ENCODE measurements at regions not wholly inside any gene's neighbourhood (a gene's known extent, or its start where the extent isn't known, plus 50 kb on each side); places are given as distances from the start of the nearest gene placed in this dataset.
"Not testable (repeated sequence)": the region's sequence is repeated elsewhere in the genome, so short reads cannot be mapped to it uniquely, and the experiment has no call there.

DNA sequence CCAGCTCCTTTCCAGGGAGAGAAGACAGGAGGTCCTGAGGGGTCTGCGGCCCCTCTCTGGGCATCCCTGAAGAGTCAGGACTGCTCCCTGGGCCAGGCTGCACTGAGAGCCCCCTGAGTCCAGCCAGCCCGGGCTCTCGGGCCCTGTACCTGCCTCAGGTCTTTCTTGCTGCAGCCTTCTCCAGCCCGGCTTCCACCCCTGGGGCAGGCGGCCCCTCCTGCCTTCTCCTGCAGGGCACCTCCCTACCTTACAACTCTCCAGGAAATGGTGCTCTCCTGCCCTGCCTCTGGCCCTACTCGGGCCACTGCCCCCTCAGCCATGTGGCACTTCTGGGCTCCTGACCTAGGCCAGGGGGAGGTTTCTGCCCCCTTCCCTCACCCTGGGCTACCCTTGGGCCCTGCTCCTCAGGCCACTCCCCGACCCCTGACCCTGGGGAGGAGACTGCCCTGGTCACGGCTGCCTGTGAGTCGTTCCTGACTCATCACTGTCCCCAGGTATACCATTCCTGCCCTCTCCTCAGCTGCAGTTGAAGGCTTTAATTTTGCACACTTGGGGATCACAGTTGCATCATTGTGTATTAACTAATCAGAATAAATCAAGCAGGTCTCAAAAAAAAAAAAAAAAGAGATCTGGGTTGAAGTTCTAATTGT is 251.1 kb downstream of the NXPE2 start:
- Mint-ChIP-seq H3K4me1 (ENCODE audit: low read depth) (no peaks in the 10 kb centered on the region), H3K9me3 (no peaks in the 10 kb centered on the region), H3K4me3 (no peak overlapping the region), H3K36me3 (ENCODE audit: low read depth) (no peaks in the 10 kb centered on the region), H3K27me3 (ENCODE audit: insufficient read depth) (no peaks in the 10 kb centered on the region), H3K27ac (no peak overlapping the region)
- no peak for DNase-seq (ENCODE audit: low spot score)
- intact Hi-C loops (cut with micrococcal nuclease): no loop called here

- DNase-seq (ENCODE audit: low spot score): no peak
- H3K9me3 Mint-ChIP-seq: peaks cover 11% of the 10 kb centered on the region
- H3K27me3 Mint-ChIP-seq (ENCODE audit: insufficient read depth): no peaks in the 10 kb centered on the region
- intact Hi-C loops (cut with micrococcal nuclease): no loop called here
- H3K27ac Mint-ChIP-seq: no peak overlapping the region
- H3K4me3 Mint-ChIP-seq: no peak overlapping the region
- no peaks in the 10 kb centered on the region for H3K36me3 Mint-ChIP-seq (ENCODE audit: low read depth)
- no peaks in the 10 kb centered on the region for H3K4me1 Mint-ChIP-seq (ENCODE audit: low read depth)
Observed at GRCh38 chr11:114938799-114939198, 260.5 kb downstream of the NXPE2 start.

DNA sequence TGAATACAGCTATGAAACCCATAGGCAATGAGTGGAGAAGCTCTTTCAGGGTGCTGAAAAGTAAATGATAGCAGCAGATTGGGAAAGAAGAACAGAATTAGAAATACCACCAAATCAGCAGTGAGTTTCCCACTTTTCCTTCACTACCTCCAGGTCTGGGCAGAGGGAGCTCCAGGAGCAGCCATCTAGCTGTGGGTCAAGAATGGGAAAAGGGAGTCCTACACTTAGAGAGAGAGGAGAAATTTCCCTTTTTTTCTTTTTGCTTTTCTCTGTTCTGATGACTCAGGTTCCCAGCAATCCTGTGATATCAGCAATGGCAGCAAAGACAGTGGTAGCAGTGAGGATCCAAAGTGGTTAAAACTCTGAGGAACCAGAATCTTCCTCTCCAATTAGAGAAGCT is 263.9 kb downstream of the NXPE2 start:
- peaks cover 11% of the 10 kb centered on the region for H3K9me3 Mint-ChIP-seq
- intact Hi-C loops (cut with micrococcal nuclease): no loop called here
- H3K36me3 Mint-ChIP-seq (ENCODE audit: low read depth): no peaks in the 10 kb centered on the region
- no peaks in the 10 kb centered on the region for H3K4me1 Mint-ChIP-seq (ENCODE audit: low read depth)
- DNase-seq (ENCODE audit: low spot score): no peak
- H3K27me3 Mint-ChIP-seq (ENCODE audit: insufficient read depth): no peaks in the 10 kb centered on the region
- H3K27ac Mint-ChIP-seq: no peak overlapping the region
- H3K4me3 Mint-ChIP-seq: no peak overlapping the region

DNA sequence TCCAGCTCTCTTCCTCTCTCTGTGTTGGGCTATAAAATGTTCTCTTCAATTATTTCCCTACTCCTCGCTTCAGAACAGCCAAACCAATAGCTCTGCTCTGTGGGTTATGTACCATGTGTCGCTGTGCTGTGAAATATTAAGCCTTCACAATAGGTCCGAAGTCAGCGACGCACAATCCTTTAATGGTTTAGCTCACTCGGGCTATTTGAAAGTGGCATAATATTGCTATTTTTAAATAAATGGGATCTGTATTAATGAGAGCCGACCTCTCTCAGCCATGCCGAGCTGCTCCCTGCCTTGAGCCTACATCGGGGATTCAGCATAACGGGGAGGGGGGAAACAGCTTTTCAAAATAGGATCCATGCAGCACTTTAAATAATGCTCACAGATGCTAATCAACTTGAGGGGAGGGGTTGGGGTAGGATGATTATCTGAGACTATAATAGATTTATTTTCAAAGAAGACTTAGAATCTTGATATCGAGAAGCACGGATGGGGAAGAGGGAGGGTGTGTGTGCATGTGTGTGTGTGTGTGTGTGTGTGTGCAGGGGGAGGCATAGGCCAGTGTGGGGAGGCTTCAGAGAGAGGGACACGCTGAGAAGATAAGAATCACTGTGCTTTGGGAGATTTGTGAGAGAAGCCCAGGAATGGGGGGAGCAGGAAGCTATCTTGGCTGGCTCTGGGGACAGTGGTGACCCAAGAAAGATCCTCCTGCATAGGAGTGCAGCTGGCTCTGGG is 271.5 kb downstream of the NXPE2 start:
- H3K36me3 Mint-ChIP-seq (ENCODE audit: low read depth): no peaks in the 10 kb centered on the region
- no peaks in the 10 kb centered on the region for H3K27me3 Mint-ChIP-seq (ENCODE audit: insufficient read depth)
- no peaks in the 10 kb centered on the region for H3K9me3 Mint-ChIP-seq
- no peak overlapping the region for H3K27ac Mint-ChIP-seq
- H3K4me3 Mint-ChIP-seq: no peak overlapping the region
- no peaks in the 10 kb centered on the region for H3K4me1 Mint-ChIP-seq (ENCODE audit: low read depth)
- DNase-seq (ENCODE audit: low spot score): no peak
- intact Hi-C loops (cut with micrococcal nuclease): no loop called here

DNA sequence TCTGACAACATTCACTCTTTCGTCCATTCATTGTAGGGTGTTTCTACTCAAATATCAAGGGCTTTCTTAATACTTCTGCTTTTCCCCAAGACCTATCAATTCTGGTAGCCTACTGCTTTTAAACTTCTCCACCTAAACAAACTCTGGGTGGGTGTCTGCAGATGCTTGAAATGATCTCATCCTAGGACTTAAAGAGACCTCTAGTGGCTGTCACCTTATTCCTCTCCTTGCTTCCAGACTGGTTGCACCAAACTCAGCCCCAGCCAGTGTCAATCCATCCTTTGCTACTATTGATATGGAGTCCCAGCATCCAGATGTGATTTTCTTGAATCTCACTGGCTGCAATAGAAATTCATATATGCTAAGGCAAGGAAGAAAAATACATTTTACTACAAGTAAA is 274.7 kb downstream of the NXPE2 start:
- no peak overlapping the region for H3K27ac Mint-ChIP-seq
- intact Hi-C loops (cut with micrococcal nuclease): no loop called here
- no peaks in the 10 kb centered on the region for H3K27me3 Mint-ChIP-seq (ENCODE audit: insufficient read depth)
- H3K4me1 Mint-ChIP-seq (ENCODE audit: low read depth): no peaks in the 10 kb centered on the region
- no peaks in the 10 kb centered on the region for H3K36me3 Mint-ChIP-seq (ENCODE audit: low read depth)
- H3K4me3 Mint-ChIP-seq: no peak overlapping the region
- H3K9me3 Mint-ChIP-seq: no peaks in the 10 kb centered on the region
- no peak for DNase-seq (ENCODE audit: low spot score)

GRCh38 chr11:114955923-114956322 is 277.6 kb downstream of the NXPE2 start:
- H3K36me3 Mint-ChIP-seq (ENCODE audit: low read depth): no peaks in the 10 kb centered on the region
- H3K4me3 Mint-ChIP-seq: no peak overlapping the region
- H3K27me3 Mint-ChIP-seq (ENCODE audit: insufficient read depth): peaks cover 2% of the 10 kb centered on the region
- H3K9me3 Mint-ChIP-seq: no peaks in the 10 kb centered on the region
- DNase-seq (ENCODE audit: low spot score): no peak
- intact Hi-C loops (cut with micrococcal nuclease): no loop called here
- no peak overlapping the region for H3K27ac Mint-ChIP-seq
- no peaks in the 10 kb centered on the region for H3K4me1 Mint-ChIP-seq (ENCODE audit: low read depth)

GRCh38 chr11:114956566-114956965 is 278.2 kb downstream of the NXPE2 start:
- Mint-ChIP-seq H3K27ac (no peak overlapping the region), H3K4me3 (no peak overlapping the region), H3K9me3 (no peaks in the 10 kb centered on the region), H3K27me3 (ENCODE audit: insufficient read depth) (peaks cover 2% of the 10 kb centered on the region), H3K4me1 (ENCODE audit: low read depth) (no peaks in the 10 kb centered on the region), H3K36me3 (ENCODE audit: low read depth) (no peaks in the 10 kb centered on the region)
- intact Hi-C loops (cut with micrococcal nuclease): no loop called here
- DNase-seq (ENCODE audit: low spot score): no peak

DNA sequence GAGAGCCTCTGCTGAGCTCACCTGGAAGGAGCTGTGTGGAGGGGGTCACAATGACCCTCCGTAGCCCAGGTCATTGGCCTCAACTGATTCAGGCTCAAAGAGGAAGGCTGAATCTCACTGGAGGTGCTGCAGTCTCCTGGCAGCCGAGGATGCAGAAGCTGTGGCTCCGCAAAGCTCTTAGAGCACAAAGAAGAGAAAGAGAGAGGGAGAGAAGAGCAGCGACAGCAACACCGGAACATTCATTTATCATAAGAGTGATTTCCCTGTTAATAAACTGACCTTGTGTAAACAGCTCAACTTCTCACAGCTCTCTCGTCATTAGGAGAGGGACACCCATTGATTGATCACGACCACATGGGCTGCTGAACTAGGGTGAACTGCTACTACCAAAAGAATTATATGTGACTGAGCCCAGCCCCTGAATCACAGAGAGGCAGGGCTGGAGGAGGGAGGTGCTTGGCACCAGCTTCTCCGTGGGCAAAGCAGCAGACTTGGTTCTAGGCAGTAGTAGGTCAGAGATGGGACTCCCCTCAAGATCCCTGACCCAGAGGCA is 281.7 kb downstream of the NXPE2 start:
- no peaks in the 10 kb centered on the region for H3K4me1 Mint-ChIP-seq (ENCODE audit: low read depth)
- intact Hi-C loops (cut with micrococcal nuclease): no loop called here

GRCh38 chr11:114960819-114961218 is 282.5 kb downstream of the NXPE2 start:
- DNase-seq (ENCODE audit: low spot score); H3K4me1 Mint-ChIP-seq (ENCODE audit: low read depth); H3K27me3 Mint-ChIP-seq (ENCODE audit: insufficient read depth); H3K27ac Mint-ChIP-seq; H3K9me3 Mint-ChIP-seq; intact Hi-C loops (cut with micrococcal nuclease); H3K4me3 Mint-ChIP-seq; H3K36me3 Mint-ChIP-seq (ENCODE audit: low read depth): not testable (repeated sequence)

More for the DNA sequence above, 281.7 kb downstream of the NXPE2 start:
- H3K27me3 Mint-ChIP-seq (ENCODE audit: insufficient read depth): peaks cover 2% of the 10 kb centered on the region
- no peak for DNase-seq (ENCODE audit: low spot score)
- no peak overlapping the region for H3K27ac Mint-ChIP-seq
- no peak overlapping the region for H3K4me3 Mint-ChIP-seq
- no peaks in the 10 kb centered on the region for H3K9me3 Mint-ChIP-seq
- no peaks in the 10 kb centered on the region for H3K36me3 Mint-ChIP-seq (ENCODE audit: low read depth)

DNA sequence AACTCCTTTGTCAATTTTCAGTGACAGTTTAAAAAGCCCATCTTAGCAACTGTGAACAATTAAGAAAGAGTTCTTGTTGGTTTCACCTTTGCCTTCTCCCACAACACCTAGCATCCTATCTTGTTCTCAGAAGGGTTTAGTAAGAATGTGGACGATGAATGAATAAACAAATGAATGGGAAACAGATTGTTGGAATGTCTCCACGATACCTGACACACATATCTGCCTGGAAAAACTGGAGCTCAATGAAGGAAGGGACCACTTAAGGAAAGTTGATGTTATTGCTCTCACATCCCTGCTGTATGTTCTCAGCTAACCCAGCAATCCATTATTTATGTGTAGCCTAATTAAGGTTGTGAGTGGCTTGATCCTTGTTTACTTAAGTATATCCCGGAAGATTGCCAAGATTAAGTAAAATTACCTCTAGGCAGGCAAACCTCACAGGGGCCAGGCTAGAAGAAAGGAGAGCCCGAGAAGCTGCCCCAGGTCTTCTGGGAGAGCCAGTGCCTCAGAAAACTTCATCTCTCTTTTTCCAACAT is 286.4 kb downstream of the NXPE2 start:
- no peaks in the 10 kb centered on the region for H3K9me3 Mint-ChIP-seq
- H3K4me3 Mint-ChIP-seq: no peak overlapping the region
- intact Hi-C loops (cut with micrococcal nuclease): no loop called here
- no peak for DNase-seq (ENCODE audit: low spot score)
- no peaks in the 10 kb centered on the region for H3K4me1 Mint-ChIP-seq (ENCODE audit: low read depth)
- no peak overlapping the region for H3K27ac Mint-ChIP-seq
- H3K36me3 Mint-ChIP-seq (ENCODE audit: low read depth): no peaks in the 10 kb centered on the region
- no peaks in the 10 kb centered on the region for H3K27me3 Mint-ChIP-seq (ENCODE audit: insufficient read depth)

- Mint-ChIP-seq H3K4me1 (ENCODE audit: low read depth) (no peaks in the 10 kb centered on the region), H3K27me3 (ENCODE audit: insufficient read depth) (no peaks in the 10 kb centered on the region), H3K9me3 (no peaks in the 10 kb centered on the region), H3K4me3 (no peak overlapping the region), H3K36me3 (ENCODE audit: low read depth) (no peaks in the 10 kb centered on the region), H3K27ac (no peak overlapping the region)
- intact Hi-C loops (cut with micrococcal nuclease): no loop called here
- DNase-seq (ENCODE audit: low spot score): no peak
Observed at GRCh38 chr11:114970927-114971645, 292.8 kb downstream of the NXPE2 start.

DNA sequence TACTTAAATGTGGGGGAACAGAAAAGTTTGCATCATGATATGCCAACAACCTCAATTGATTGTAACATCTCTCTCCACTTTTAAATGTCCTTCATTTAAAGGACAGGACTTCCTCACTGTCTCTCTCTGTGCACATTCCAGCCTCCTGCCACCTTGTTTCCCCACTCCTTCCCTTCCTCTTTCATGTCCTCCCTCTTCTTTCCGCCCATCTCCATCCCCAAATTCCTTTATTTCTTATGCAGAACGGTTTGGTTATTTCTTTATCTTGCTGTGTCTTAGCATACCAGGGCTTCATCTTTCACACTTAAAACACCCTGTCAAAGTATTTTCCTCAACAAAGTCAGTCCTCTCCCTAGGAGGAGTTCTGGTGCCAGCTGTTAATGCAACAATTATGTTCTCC is 293.8 kb downstream of the NXPE2 start:
- Mint-ChIP-seq H3K27me3 (ENCODE audit: insufficient read depth) (no peaks in the 10 kb centered on the region), H3K4me3 (no peak overlapping the region), H3K9me3 (no peaks in the 10 kb centered on the region), H3K4me1 (ENCODE audit: low read depth) (no peaks in the 10 kb centered on the region), H3K36me3 (ENCODE audit: low read depth) (no peaks in the 10 kb centered on the region), H3K27ac (no peak overlapping the region)
- no peak for DNase-seq (ENCODE audit: low spot score)
- intact Hi-C loops (cut with micrococcal nuclease): no loop called here

DNA sequence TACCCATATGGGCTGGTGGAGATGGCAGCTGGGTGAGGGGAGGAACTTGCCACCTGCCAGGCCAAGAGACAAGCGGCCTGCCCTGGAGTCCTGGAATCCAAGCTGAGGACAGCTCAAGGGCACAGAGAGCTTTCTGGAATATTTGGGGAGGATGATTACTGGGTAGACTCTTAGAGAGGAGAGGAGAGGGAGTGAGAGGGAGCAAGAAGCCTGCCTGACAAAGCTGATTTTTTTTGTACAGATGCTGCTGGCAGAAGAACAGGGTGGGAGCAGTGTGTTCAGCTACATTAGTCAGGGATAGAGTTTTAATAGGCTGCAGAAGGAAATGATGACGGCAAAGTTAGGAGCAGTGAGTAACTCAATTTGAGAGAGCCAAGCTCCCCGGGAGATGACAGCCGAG is 299.3 kb downstream of the NXPE2 start:
- no peaks in the 10 kb centered on the region for H3K4me1 Mint-ChIP-seq (ENCODE audit: low read depth)
- H3K36me3 Mint-ChIP-seq (ENCODE audit: low read depth): no peaks in the 10 kb centered on the region
- H3K4me3 Mint-ChIP-seq: no peak overlapping the region

More for the DNA sequence above, 299.3 kb downstream of the NXPE2 start:
- Mint-ChIP-seq H3K9me3 (no peaks in the 10 kb centered on the region), H3K27me3 (ENCODE audit: insufficient read depth) (no peaks in the 10 kb centered on the region), H3K27ac (no peak overlapping the region)
- intact Hi-C loops (cut with micrococcal nuclease): no loop called here
- DNase-seq (ENCODE audit: low spot score): no peak

All from activated T-helper 1 cell treated with anti-CD3 and anti-CD28 coated beads, Interleukin-12 subunit alpha, Interleukin-12 subunit beta, Interleukin-2, Interleukin-4 antibody, amounts not matched to agents 30 ng/mL and 10 ng/mL and 1 ng/mL, durations not matched to agents 14 hours and 24 hours and 36 hours (primary cell).